B cell (primary cell): ENCODE measurements at regions not wholly inside any gene's neighbourhood (a gene's known extent, or its start where the extent isn't known, plus 50 kb on each side); places are given as distances from the start of the nearest gene placed in this dataset.

ENCODE experiments used
- ATAC-seq: fragments of 200-7000 bp; cut with Tn5 transposase; one replicate; pipeline ENCODE4 v1.10.0; 2021; ENCODE audit warnings: low read depth, mild to moderate bottlenecking, moderate number of reproducible peaks, moderate library complexity
- CTCF ChIA-PET: fragments of 350-600 bp; sonication (Branson Sonifier 250); formaldehyde crosslinking; loops from one replicate; lab custom pipeline; 2021; ENCODE audit warnings: antibody characterized with exemption, inconsistent platforms; lab: Charles Lee
- POLR2A ChIA-PET: fragments of 350-600 bp; sonication (Branson Sonifier 250); formaldehyde crosslinking; loops from one replicate; lab custom pipeline; 2021; ENCODE audit warnings: antibody characterized with exemption; lab: Charles Lee
- DNase-seq: peaks from one replicate; pipeline ENCODE4 v3.0.0; 2013
- H2AFZ ChIP-seq: 2 replicates; pipeline ENCODE4 v1.6.1; 2012; ENCODE audit warnings: mild to moderate bottlenecking, low read depth, low read length; ENCODE audit not compliant: insufficient read depth, poor library complexity, severe bottlenecking
- H3K27ac ChIP-seq, 2 donors: 1 replicate in 1 of 2; 2 replicates in 1 of 2; pipeline ENCODE4 v1.5.1; 2012 to 2013; ENCODE audit warnings: low read length in 2 of 2, mild to moderate bottlenecking in 2 of 2, moderate library complexity in 1 of 2
- H3K27me3 ChIP-seq, 4 experiments: fragments of 200-600 bp in 1 of 4; sonication (generic) in 1 of 4; replicated peaks in 1 of 4; 1 replicate in 2 of 4; 2 replicates in 2 of 4; pipeline versions ENCODE4 v1.6.1 to v1.7.0; 2013 to 2016; ENCODE audit warnings: low read length in 3 of 4, mild to moderate bottlenecking in 2 of 4, mixed read lengths in 1 of 4, moderate library complexity in 1 of 4; ENCODE audit not compliant: insufficient read depth in 4 of 4, control insufficient read depth in 3 of 4; ENCODE audit errors: control extremely low read depth in 1 of 4
- H3K36me3 ChIP-seq, 2 experiments: replicated peaks in 1 of 2; 1 replicate in 1 of 2; 2 replicates in 1 of 2; pipeline versions ENCODE4 v1.6.1 to v1.7.1; 2013; ENCODE audit warnings: low read length in 1 of 2; ENCODE audit not compliant: insufficient read depth in 2 of 2, control insufficient read depth in 1 of 2; ENCODE audit errors: control extremely low read depth in 1 of 2, extremely low read depth in 1 of 2
- H3K4me1 ChIP-seq, 2 donors: fragments of 200-600 bp in 1 of 2; sonication (generic) in 1 of 2; 1 replicate in 1 of 2; 2 replicates in 1 of 2; pipeline versions ENCODE4 v1.5.1 to v1.6.1; 2013 to 2017; ENCODE audit warnings: low read length in 2 of 2; ENCODE audit not compliant: control insufficient read depth in 2 of 2, insufficient read depth in 2 of 2
- H3K4me2 ChIP-seq: replicated peaks from 2 replicates; pipeline ENCODE3; 2012; ENCODE audit warnings: mild to moderate bottlenecking, low read depth, low read length; ENCODE audit not compliant: poor library complexity, severe bottlenecking
- H3K4me3 ChIP-seq, 5 experiments: fragments of 200-600 bp in 1 of 5; sonication (generic) in 1 of 5; 1 replicate in 3 of 5; 2 replicates in 2 of 5; pipeline versions ENCODE4 v1.5.1 to v1.7.0; 2011 to 2016; ENCODE audit warnings: low read length in 4 of 5, mild to moderate bottlenecking in 4 of 5, low read depth in 2 of 5, control low read depth in 1 of 5, moderate library complexity in 1 of 5; ENCODE audit not compliant: insufficient read depth in 1 of 5; ENCODE audit errors: control extremely low read depth in 1 of 5, extremely low read depth in 1 of 5
- H3K79me2 ChIP-seq: fragments of 200-600 bp; sonication (generic); one replicate; pipeline ENCODE4 v1.6.0; 2016; ENCODE audit warnings: low read length; ENCODE audit not compliant: control insufficient read depth, insufficient read depth
- H3K9ac ChIP-seq: fragments of 200-600 bp; sonication (generic); 2 replicates; pipeline ENCODE4 v1.6.1; 2017; ENCODE audit warnings: mild to moderate bottlenecking, low read length, moderate library complexity
- H3K9me3 ChIP-seq, 3 donors: one replicate each; pipeline versions ENCODE4 v1.6.1 to v1.7.1; 2013; ENCODE audit warnings: low read length in 2 of 3; ENCODE audit not compliant: control insufficient read depth in 2 of 3, insufficient read depth in 1 of 3; ENCODE audit errors: control extremely low read depth in 1 of 3
- H4K20me1 ChIP-seq: 2 replicates; pipeline ENCODE4 v1.6.0; 2012; ENCODE audit warnings: mild to moderate bottlenecking, low read length; ENCODE audit not compliant: insufficient read depth, control insufficient read depth, poor library complexity, severe bottlenecking
- H3K27ac Mint-ChIP-seq: one replicate; pipeline ENCODE4 v1.8.0; 2021; ENCODE audit warnings: mixed read lengths
- H3K27me3 Mint-ChIP-seq: one replicate; pipeline ENCODE4 v1.8.0; 2021; ENCODE audit warnings: mixed read lengths
- H3K4me1 Mint-ChIP-seq: one replicate; pipeline ENCODE4 v1.8.0; 2021; ENCODE audit warnings: mixed read lengths
- H3K4me3 Mint-ChIP-seq: one replicate; pipeline ENCODE4 v1.8.0; 2021; ENCODE audit warnings: mixed read lengths
- H3K9me3 Mint-ChIP-seq: one replicate; pipeline ENCODE4 v1.8.0; 2022; ENCODE audit warnings: mixed read lengths; ENCODE audit not compliant: insufficient read depth
- EZH2 ChIP-seq: IDR thresholded peaks from 2 replicates; pipeline ENCODE4 v1.6.1; 2012; ENCODE audit warnings: borderline replicate concordance, low read depth, mild to moderate bottlenecking, moderate library complexity, low read length; ENCODE audit not compliant: insufficient read depth, poor library complexity, severe bottlenecking
- WGBS: methylation state at CpG from one replicate; pipeline ENCODE4 v1.1.5; 2013; ENCODE audit warnings: missing lambda C conversion rate; ENCODE audit not compliant: insufficient coverage; 5-methylcytosine and 5-hydroxymethylcytosine counted together
- intact Hi-C: fragments of 100-400 bp; cut with micrococcal nuclease; formaldehyde crosslinking; loops from one replicate; pipeline ENCODE4 v1.10.0; 2022
- TF ChIP-seq, protein P1 (sequence below): fragments of 200-600 bp; IDR thresholded peaks from one replicate; pipeline ENCODE4 v1.8.0; 2022; ENCODE audit warnings: antibody characterized with exemption, mild to moderate bottlenecking

DNA sequence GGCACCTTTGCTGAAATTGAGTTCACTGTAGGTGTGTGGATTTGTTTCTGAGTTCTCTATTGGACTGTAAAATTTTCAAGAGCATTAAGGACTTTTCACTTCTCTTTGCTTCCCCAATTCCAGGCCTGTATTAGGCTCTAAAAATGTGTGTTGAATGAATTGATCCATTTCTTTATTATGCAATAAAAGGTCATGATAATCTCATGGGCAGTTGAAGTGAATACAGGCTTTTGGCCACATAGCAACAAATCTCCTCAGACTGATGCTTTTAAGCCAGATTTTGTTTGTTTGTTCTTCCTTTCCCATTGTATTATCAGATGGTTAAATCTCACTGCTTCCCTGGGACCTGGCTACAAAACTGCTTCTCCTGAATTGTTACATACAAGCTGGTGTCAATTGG is 258.0 kb upstream of the FAR2 start:
- no peak for ATAC-seq
- H3K27ac ChIP-seq = no peak overlapping the region
- H3K9me3 Mint-ChIP-seq = no peaks in the 10 kb centered on the region
- no peaks in the 10 kb centered on the region for H3K4me1 Mint-ChIP-seq
- no peak overlapping the region for H3K27ac Mint-ChIP-seq
- H3K4me2 ChIP-seq = no peak overlapping the region
- no peak overlapping the region for H2AFZ ChIP-seq
- H3K36me3 ChIP-seq = no peaks in the 10 kb centered on the region
- H3K79me2 ChIP-seq = no peaks in the 10 kb centered on the region
- ChIA-PET CTCF (no interaction called here), POLR2A (no interaction called here)
- no peaks in the 10 kb centered on the region for H4K20me1 ChIP-seq
- no peak overlapping the region for H3K4me3 ChIP-seq
- intact Hi-C loops = no loop called here
- no peaks in the 10 kb centered on the region for H3K27me3 ChIP-seq
- TF ChIP-seq, protein P1, sequence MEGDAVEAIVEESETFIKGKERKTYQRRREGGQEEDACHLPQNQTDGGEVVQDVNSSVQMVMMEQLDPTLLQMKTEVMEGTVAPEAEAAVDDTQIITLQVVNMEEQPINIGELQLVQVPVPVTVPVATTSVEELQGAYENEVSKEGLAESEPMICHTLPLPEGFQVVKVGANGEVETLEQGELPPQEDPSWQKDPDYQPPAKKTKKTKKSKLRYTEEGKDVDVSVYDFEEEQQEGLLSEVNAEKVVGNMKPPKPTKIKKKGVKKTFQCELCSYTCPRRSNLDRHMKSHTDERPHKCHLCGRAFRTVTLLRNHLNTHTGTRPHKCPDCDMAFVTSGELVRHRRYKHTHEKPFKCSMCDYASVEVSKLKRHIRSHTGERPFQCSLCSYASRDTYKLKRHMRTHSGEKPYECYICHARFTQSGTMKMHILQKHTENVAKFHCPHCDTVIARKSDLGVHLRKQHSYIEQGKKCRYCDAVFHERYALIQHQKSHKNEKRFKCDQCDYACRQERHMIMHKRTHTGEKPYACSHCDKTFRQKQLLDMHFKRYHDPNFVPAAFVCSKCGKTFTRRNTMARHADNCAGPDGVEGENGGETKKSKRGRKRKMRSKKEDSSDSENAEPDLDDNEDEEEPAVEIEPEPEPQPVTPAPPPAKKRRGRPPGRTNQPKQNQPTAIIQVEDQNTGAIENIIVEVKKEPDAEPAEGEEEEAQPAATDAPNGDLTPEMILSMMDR = no peak
- TF ChIP-seq EZH2 = no peak
- H3K4me1 ChIP-seq = no peaks in the 10 kb centered on the region
- no peak overlapping the region for H3K4me3 Mint-ChIP-seq
- H3K27me3 Mint-ChIP-seq = no peaks in the 10 kb centered on the region
- no peak for DNase-seq
- no peak overlapping the region for H3K9ac ChIP-seq
- H3K9me3 ChIP-seq = no peaks in the 10 kb centered on the region

DNA sequence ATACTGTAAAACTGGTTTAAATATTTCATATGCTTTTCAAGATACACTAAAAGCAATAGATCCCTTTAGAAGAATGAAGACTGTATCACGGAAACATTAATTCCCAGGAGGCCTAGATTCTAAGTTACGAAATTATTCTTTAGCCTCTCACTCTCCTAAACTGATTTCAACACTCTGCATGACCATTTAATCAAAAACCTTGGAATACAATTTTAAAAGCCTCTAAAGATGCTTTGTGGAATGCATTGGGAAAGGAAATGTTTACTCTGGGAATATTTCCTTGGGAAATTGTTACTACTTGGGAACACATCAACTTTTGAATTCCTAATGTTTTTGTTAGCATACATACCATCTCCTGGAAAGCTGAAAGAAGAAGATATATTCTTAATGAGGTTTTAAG is 255.7 kb upstream of the FAR2 start:
- H3K36me3 ChIP-seq = no peaks in the 10 kb centered on the region
- DNase-seq = no peak
- no peaks in the 10 kb centered on the region for H3K27me3 ChIP-seq
- intact Hi-C loops = no loop called here
- H3K79me2 ChIP-seq = no peaks in the 10 kb centered on the region
- H2AFZ ChIP-seq = no peak overlapping the region
- peaks cover 0 to 3% (median 0%) of the 10 kb centered on the region in 3 donors for H3K9me3 ChIP-seq
- H3K9ac ChIP-seq = no peak overlapping the region
- Mint-ChIP-seq H3K27ac (no peak overlapping the region), H3K4me3 (no peak overlapping the region), H3K9me3 (peaks cover 6% of the 10 kb centered on the region), H3K27me3 (no peaks in the 10 kb centered on the region), H3K4me1 (no peaks in the 10 kb centered on the region)
- no peak overlapping the region for H3K27ac ChIP-seq
- H3K4me2 ChIP-seq = no peak overlapping the region
- no peak for ATAC-seq
- H4K20me1 ChIP-seq = no peaks in the 10 kb centered on the region
- no CpG with 5 or more reads among the region's 2 CpGs for WGBS
- no peaks in the 10 kb centered on the region for H3K4me1 ChIP-seq
- POLR2A ChIA-PET = no interaction called here
- no peak overlapping the region for H3K4me3 ChIP-seq
- CTCF ChIA-PET = no interaction called here
- no peak for TF ChIP-seq EZH2
- TF ChIP-seq, protein P1 = no peak
